ENCODE measurements at regions not wholly inside any gene's neighbourhood (a gene's known extent, or its start where the extent isn't known, plus 50 kb on each side); places are given as distances from the start of the nearest gene placed in this dataset.

DNA sequence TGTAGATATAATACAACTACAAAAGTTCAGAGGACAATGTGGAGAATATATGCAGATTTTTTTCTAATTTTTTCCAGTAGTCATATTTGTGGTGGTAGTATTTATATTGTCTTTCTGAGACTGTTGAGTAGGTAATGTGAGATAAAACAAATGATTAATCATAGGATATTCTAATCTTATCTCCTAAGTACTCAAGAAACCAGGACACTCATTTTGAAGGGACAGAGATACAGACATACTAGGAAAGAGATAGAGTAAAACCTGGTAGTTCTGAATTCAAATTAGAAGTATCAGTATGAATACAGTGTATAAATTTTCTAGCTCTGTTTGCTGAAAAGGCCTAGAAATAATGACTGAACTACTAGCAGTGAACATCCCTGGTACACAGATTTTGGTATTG is 141.7 kb upstream of the ASIC2 start:
- Histone ChIP-seq H3K27ac (ENCODE audit: low read length) (no peak overlapping the region), H3K79me2 (ENCODE audit: low read length) (no peaks in the 10 kb centered on the region), H3K4me3 (ENCODE audit: low read length) (no peak overlapping the region), H2AFZ (ENCODE audit: low read length) (no peak overlapping the region), H3F3A (ENCODE audit: insufficient read depth, low read length) (no peaks in the 10 kb centered on the region), H3K9me3 (replicated peaks; ENCODE audit: insufficient read depth, low read length) (no peaks in the 10 kb centered on the region), H3K27me3 (replicated peaks; ENCODE audit: insufficient read depth, low read length) (no peaks in the 10 kb centered on the region), H3K9me2 (replicated peaks; ENCODE audit: insufficient read depth, low read length) (no peaks in the 10 kb centered on the region), H3K4me2 (ENCODE audit: low read depth, low read length) (no peak overlapping the region), H3K36me3 (replicated peaks; ENCODE audit: insufficient read depth, low read length) (no peaks in the 10 kb centered on the region), H3K4me1 (ENCODE audit: low read length) (no peaks in the 10 kb centered on the region), H4K20me1 (ENCODE audit: insufficient read depth, low read length) (no peaks in the 10 kb centered on the region), H3K9ac (ENCODE audit: low read length) (no peak overlapping the region)
- DNase-seq = no peak
- TF ChIP-seq EZH2phosphoT487 (IDR thresholded peaks at IDR 0.05; ENCODE audit: low read length) (no peak), EZH2 (optimal IDR thresholded peaks at IDR 0.05; ENCODE audit: low read depth, low read length) (no peak)
- TF ChIP-seq, protein P1, sequence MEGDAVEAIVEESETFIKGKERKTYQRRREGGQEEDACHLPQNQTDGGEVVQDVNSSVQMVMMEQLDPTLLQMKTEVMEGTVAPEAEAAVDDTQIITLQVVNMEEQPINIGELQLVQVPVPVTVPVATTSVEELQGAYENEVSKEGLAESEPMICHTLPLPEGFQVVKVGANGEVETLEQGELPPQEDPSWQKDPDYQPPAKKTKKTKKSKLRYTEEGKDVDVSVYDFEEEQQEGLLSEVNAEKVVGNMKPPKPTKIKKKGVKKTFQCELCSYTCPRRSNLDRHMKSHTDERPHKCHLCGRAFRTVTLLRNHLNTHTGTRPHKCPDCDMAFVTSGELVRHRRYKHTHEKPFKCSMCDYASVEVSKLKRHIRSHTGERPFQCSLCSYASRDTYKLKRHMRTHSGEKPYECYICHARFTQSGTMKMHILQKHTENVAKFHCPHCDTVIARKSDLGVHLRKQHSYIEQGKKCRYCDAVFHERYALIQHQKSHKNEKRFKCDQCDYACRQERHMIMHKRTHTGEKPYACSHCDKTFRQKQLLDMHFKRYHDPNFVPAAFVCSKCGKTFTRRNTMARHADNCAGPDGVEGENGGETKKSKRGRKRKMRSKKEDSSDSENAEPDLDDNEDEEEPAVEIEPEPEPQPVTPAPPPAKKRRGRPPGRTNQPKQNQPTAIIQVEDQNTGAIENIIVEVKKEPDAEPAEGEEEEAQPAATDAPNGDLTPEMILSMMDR (IDR thresholded peaks at IDR 0.05; ENCODE audit: low read length) = no peak

DNA sequence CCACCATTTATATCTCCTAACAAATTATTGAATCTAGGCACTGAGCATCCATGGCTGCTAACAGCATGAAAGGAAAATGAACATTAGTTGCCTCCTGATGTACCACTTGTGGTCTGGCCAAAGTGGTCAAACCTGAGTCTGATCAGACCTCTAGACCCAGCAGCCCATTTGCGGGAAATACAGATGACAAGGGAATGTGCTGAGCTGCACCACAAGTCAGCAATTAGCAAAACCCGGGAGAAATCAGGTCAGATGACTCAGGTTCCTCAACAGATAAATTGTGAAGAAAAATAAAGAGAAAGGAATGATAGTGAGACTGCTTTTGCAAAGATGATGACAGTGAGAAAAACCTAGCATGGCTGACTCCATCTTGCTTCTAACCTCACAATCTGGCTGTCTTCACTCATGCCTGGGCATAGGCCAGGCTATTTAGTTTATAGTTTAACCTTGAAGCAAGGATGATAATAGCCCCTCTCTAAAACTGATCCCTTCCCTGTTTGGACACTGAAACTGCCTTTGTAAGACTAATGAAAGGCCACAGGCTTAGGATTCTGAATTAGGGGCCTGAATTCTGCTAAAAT is 142.7 kb upstream of the ASIC2 start:
- no peak for DNase-seq
- H3K4me1 ChIP-seq (ENCODE audit: low read length) = no peaks in the 10 kb centered on the region

DNA sequence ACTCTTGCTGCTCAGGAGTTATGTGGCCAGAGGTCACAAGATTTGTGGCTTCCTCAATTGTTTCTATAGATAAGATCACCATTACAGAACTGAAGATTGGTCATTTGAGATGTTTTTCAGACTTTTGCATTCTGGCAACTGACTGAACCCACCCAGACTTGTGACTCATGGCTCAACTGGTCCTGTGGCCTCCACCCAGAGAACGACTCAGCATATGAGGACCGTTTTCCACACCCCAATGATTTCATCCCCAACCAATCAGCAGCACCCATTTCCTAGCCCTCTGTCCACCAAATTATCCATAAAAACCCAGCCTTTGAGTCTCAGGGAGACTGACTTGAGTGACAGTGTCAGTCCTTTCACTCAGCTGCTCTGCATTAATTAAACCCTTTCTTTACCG is 143.2 kb upstream of the ASIC2 start:
- Histone ChIP-seq H2AFZ (ENCODE audit: low read length) (no peak overlapping the region), H3K9me2 (replicated peaks; ENCODE audit: insufficient read depth, low read length) (no peaks in the 10 kb centered on the region), H4K20me1 (ENCODE audit: insufficient read depth, low read length) (no peaks in the 10 kb centered on the region), H3K4me2 (ENCODE audit: low read depth, low read length) (no peak overlapping the region), H3K27ac (ENCODE audit: low read length) (no peak overlapping the region), H3F3A (ENCODE audit: insufficient read depth, low read length) (no peaks in the 10 kb centered on the region), H3K27me3 (replicated peaks; ENCODE audit: insufficient read depth, low read length) (no peaks in the 10 kb centered on the region), H3K9me3 (replicated peaks; ENCODE audit: insufficient read depth, low read length) (no peaks in the 10 kb centered on the region), H3K9ac (ENCODE audit: low read length) (no peak overlapping the region), H3K4me1 (ENCODE audit: low read length) (no peaks in the 10 kb centered on the region), H3K4me3 (ENCODE audit: low read length) (no peak overlapping the region), H3K79me2 (ENCODE audit: low read length) (no peaks in the 10 kb centered on the region), H3K36me3 (replicated peaks; ENCODE audit: insufficient read depth, low read length) (no peaks in the 10 kb centered on the region)
- TF ChIP-seq EZH2phosphoT487 (IDR thresholded peaks at IDR 0.05; ENCODE audit: low read length) (no peak), EZH2 (optimal IDR thresholded peaks at IDR 0.05; ENCODE audit: low read depth, low read length) (no peak)
- TF ChIP-seq, protein P1 (IDR thresholded peaks at IDR 0.05; ENCODE audit: low read length) = no peak
- no peak for DNase-seq

More for the DNA sequence above, 142.7 kb upstream of the ASIC2 start:
- Histone ChIP-seq H3K4me2 (ENCODE audit: low read depth, low read length) (no peak overlapping the region), H3K9me2 (replicated peaks; ENCODE audit: insufficient read depth, low read length) (no peaks in the 10 kb centered on the region), H3K4me3 (ENCODE audit: low read length) (no peak overlapping the region), H3F3A (ENCODE audit: insufficient read depth, low read length) (no peaks in the 10 kb centered on the region), H3K27me3 (replicated peaks; ENCODE audit: insufficient read depth, low read length) (no peaks in the 10 kb centered on the region), H2AFZ (ENCODE audit: low read length) (no peak overlapping the region), H3K79me2 (ENCODE audit: low read length) (no peaks in the 10 kb centered on the region), H3K9ac (ENCODE audit: low read length) (no peak overlapping the region), H3K36me3 (replicated peaks; ENCODE audit: insufficient read depth, low read length) (no peaks in the 10 kb centered on the region), H4K20me1 (ENCODE audit: insufficient read depth, low read length) (no peaks in the 10 kb centered on the region), H3K9me3 (replicated peaks; ENCODE audit: insufficient read depth, low read length) (no peaks in the 10 kb centered on the region), H3K27ac (ENCODE audit: low read length) (no peak overlapping the region)
- TF ChIP-seq, protein P1 (IDR thresholded peaks at IDR 0.05; ENCODE audit: low read length) = no peak
- TF ChIP-seq EZH2phosphoT487 (IDR thresholded peaks at IDR 0.05; ENCODE audit: low read length) (no peak), EZH2 (optimal IDR thresholded peaks at IDR 0.05; ENCODE audit: low read depth, low read length) (no peak)

Data from MM.1S (cell line).